Neural crest cell (in vitro differentiated cells): ENCODE measurements at regions not wholly inside any gene's neighbourhood (a gene's known extent, or its start where the extent isn't known, plus 50 kb on each side); places are given as distances from the start of the nearest gene placed in this dataset.
"Not testable (repeated sequence)": the region's sequence is repeated elsewhere in the genome, so short reads cannot be mapped to it uniquely, and the experiment has no call there.

Experiments used
- DNase-seq: peaks from one replicate; pipeline ENCODE4 v3.0.0; 2021; ENCODE audit warnings: low read depth, mixed read lengths, low spot score
- H3K27ac Mint-ChIP-seq: one replicate; pipeline ENCODE4 v1.8.0; 2021; ENCODE audit warnings: mild to moderate bottlenecking, mixed read lengths; ENCODE audit not compliant: unreplicated experiment
- H3K27me3 Mint-ChIP-seq: 2 replicates; pipeline ENCODE4 v1.8.0; 2021; ENCODE audit warnings: low read depth, mild to moderate bottlenecking, mixed read lengths
- H3K36me3 Mint-ChIP-seq: 2 replicates; pipeline ENCODE4 v1.8.0; 2021; ENCODE audit warnings: low read depth, mild to moderate bottlenecking, mixed read lengths
- H3K4me1 Mint-ChIP-seq: 2 replicates; pipeline ENCODE4 v1.8.0; 2021; ENCODE audit warnings: mixed read lengths
- H3K4me3 Mint-ChIP-seq: one replicate; pipeline ENCODE4 v1.8.0; 2021; ENCODE audit warnings: mild to moderate bottlenecking, mixed read lengths
- H3K9me3 Mint-ChIP-seq: 2 replicates; pipeline ENCODE4 v1.8.0; 2021; ENCODE audit warnings: mixed read lengths
- TF ChIP-seq, protein P1 (sequence below): fragments of 200-600 bp; sonication (generic); conservative IDR thresholded peaks from 2 replicates; pipeline ENCODE4 v1.5.0; 2021; ENCODE audit warnings: antibody characterized with exemption, mild to moderate bottlenecking

- Mint-ChIP-seq H3K36me3 (no peaks in the 10 kb centered on the region), H3K27me3 (no peaks in the 10 kb centered on the region), H3K27ac (no peak overlapping the region), H3K4me3 (no peak overlapping the region), H3K9me3 (no peaks in the 10 kb centered on the region), H3K4me1 (peaks cover 15% of the 10 kb centered on the region)
- TF ChIP-seq, protein P1, sequence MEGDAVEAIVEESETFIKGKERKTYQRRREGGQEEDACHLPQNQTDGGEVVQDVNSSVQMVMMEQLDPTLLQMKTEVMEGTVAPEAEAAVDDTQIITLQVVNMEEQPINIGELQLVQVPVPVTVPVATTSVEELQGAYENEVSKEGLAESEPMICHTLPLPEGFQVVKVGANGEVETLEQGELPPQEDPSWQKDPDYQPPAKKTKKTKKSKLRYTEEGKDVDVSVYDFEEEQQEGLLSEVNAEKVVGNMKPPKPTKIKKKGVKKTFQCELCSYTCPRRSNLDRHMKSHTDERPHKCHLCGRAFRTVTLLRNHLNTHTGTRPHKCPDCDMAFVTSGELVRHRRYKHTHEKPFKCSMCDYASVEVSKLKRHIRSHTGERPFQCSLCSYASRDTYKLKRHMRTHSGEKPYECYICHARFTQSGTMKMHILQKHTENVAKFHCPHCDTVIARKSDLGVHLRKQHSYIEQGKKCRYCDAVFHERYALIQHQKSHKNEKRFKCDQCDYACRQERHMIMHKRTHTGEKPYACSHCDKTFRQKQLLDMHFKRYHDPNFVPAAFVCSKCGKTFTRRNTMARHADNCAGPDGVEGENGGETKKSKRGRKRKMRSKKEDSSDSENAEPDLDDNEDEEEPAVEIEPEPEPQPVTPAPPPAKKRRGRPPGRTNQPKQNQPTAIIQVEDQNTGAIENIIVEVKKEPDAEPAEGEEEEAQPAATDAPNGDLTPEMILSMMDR, result no peak
- DNase-seq, result no peak
These were observed 65.9 kb upstream of the UGT2B7 start for GRCh38 chr4:69030326-69030725.

- Mint-ChIP-seq H3K27ac (no peak overlapping the region), H3K36me3 (no peaks in the 10 kb centered on the region), H3K4me1 (peaks cover 15% of the 10 kb centered on the region), H3K9me3 (peaks cover 3% of the 10 kb centered on the region), H3K27me3 (no peaks in the 10 kb centered on the region), H3K4me3 (no peak overlapping the region)
- DNase-seq, result no peak
- TF ChIP-seq, protein P1, result no peak
These were observed 63.2 kb upstream of the UGT2B7 start for GRCh38 chr4:69032847-69033638.

DNA sequence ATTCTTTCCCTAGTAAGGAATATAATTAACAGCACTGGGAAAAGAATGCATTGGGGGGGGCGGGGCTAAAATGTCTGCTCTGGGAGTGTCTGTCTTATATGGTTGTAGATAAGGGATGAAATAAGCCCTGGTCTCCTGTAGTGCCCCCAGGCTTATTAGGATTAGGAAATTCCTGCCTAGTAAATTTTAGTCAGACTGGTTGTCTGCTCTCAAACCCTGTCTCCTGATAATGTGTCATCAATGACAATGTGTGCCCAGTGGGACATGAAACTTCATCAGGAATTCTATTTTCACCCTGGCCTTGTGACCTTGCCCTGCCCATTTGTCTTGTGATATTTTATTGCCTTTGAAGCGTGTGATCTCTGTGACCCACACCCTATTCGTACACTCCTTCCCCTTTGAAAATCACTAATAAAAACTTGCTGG, 61.9 kb upstream of the UGT2B7 start:
- not testable (repeated sequence) for H3K36me3 Mint-ChIP-seq, H3K27ac Mint-ChIP-seq, H3K4me3 Mint-ChIP-seq, H3K9me3 Mint-ChIP-seq, DNase-seq, H3K27me3 Mint-ChIP-seq
- H3K4me1 Mint-ChIP-seq, result peaks cover 15% of the 10 kb centered on the region

DNA sequence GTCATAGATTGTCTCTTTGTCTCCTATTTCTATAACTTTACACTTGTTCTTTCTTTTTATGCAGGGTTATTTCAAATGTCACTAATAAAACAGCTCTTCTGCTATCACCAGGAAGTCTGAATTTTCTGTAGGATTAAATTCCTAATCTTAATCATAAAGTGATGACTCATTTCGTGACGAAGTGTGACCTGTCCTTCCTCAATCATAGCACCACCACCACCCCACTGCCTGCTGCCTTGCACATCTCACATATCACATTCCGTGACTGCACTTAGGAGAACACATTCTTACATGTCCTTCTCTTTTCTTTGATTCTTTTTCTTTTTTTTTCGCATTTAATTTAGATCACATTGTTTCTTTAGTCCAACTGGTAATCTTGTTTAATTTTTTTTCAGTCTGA, 57.7 kb upstream of the UGT2B7 start:
- TF ChIP-seq, protein P1, result no peak
- Mint-ChIP-seq H3K27ac (no peak overlapping the region), H3K9me3 (peaks cover 7% of the 10 kb centered on the region)

GRCh38 chr4:69039071-69039470, 57.2 kb upstream of the UGT2B7 start:
- H3K4me1 Mint-ChIP-seq, result peaks cover 9% of the 10 kb centered on the region
- H3K27ac Mint-ChIP-seq, result no peak overlapping the region
- H3K4me3 Mint-ChIP-seq, result no peak overlapping the region
- no peak for DNase-seq
- TF ChIP-seq, protein P1, result no peak
- H3K27me3 Mint-ChIP-seq, result no peaks in the 10 kb centered on the region
- H3K36me3 Mint-ChIP-seq, result no peaks in the 10 kb centered on the region
- H3K9me3 Mint-ChIP-seq, result peaks cover 7% of the 10 kb centered on the region

More for the DNA sequence above, 57.7 kb upstream of the UGT2B7 start:
- peaks cover 12% of the 10 kb centered on the region for H3K4me1 Mint-ChIP-seq
- DNase-seq, result no peak
- no peak overlapping the region for H3K4me3 Mint-ChIP-seq
- no peaks in the 10 kb centered on the region for H3K27me3 Mint-ChIP-seq
- H3K36me3 Mint-ChIP-seq, result no peaks in the 10 kb centered on the region

GRCh38 chr4:69044247-69044646, 52.0 kb upstream of the UGT2B7 start:
- H3K27ac Mint-ChIP-seq, result no peak overlapping the region
- H3K4me1 Mint-ChIP-seq, result peaks cover 1% of the 10 kb centered on the region
- DNase-seq, result no peak
- TF ChIP-seq, protein P1, result no peak
- no peak overlapping the region for H3K4me3 Mint-ChIP-seq
- peaks cover 6% of the 10 kb centered on the region for H3K36me3 Mint-ChIP-seq
- H3K9me3 Mint-ChIP-seq, result peaks cover 12% of the 10 kb centered on the region
- H3K27me3 Mint-ChIP-seq, result no peaks in the 10 kb centered on the region
